NOMO-1 (cell line): ENCODE measurements at regions not wholly inside any gene's neighbourhood (a gene's known extent, or its start where the extent isn't known, plus 50 kb on each side); places are given as distances from the start of the nearest gene placed in this dataset.
A peak's percentile ranks its signal among the peaks of the same experiment; 100 is the strongest.

Experiments used
- DNase-seq, 2 experiments: peaks; one replicate each; lab custom pipeline; 2025; ENCODE audit not compliant: unreplicated experiment in 2 of 2; lab: John Stamatoyannopoulos, UW

GRCh38 chr4:15362541-15362940 lies 65.3 kb upstream of the C1QTNF7 start:
- DNase-seq: no peak

- no peak for DNase-seq
Observed at GRCh38 chr4:15364183-15364582, 63.6 kb upstream of the C1QTNF7 start.

- DNase-seq: no peak
Observed at GRCh38 chr4:15365641-15366040, 62.2 kb upstream of the C1QTNF7 start.

GRCh38 chr4:15366721-15367120 lies 61.1 kb upstream of the C1QTNF7 start:
- no peak for DNase-seq

GRCh38 chr4:15368856-15369255 lies 59.0 kb upstream of the C1QTNF7 start:
- DNase-seq: peak in 1 of 2 experiments; percentile 46

- peak in 1 of 2 experiments; percentile 12 for DNase-seq
Observed at GRCh38 chr4:15370296-15370695, 57.5 kb upstream of the C1QTNF7 start.

GRCh38 chr4:15373363-15373762 lies 54.5 kb upstream of the C1QTNF7 start:
- no peak for DNase-seq

GRCh38 chr4:15374656-15375055 lies 53.2 kb upstream of the C1QTNF7 start:
- no peak for DNase-seq

GRCh38 chr4:15375667-15376066 lies 52.2 kb upstream of the C1QTNF7 start:
- peak; percentile 48 to 87 for DNase-seq

GRCh38 chr4:15376145-15376544 lies 51.7 kb upstream of the C1QTNF7 start:
- peak in 1 of 2 experiments; percentile 17 for DNase-seq

GRCh38 chr4:15376594-15376993 lies 51.2 kb upstream of the C1QTNF7 start:
- no peak for DNase-seq
